ENCODE measurements at regions not wholly inside any gene's neighbourhood (a gene's known extent, or its start where the extent isn't known, plus 50 kb on each side); places are given as distances from the start of the nearest gene placed in this dataset.

GRCh38 chr1:55285834-55286233, 70.7 kb upstream of the USP24 start:
- CTCF ChIA-PET = interaction anchor here (0.7 to 13.2 kb wide), 14 partner anchors 8 to 1424 kb away, joined by 3 to 230 read pairs (median 4); no protein-coding TSS in a partner anchor
- Histone ChIP-seq H3K4me1 (ENCODE audit: control insufficient read depth, insufficient read depth, low read length) (peaks cover 18% of the 10 kb centered on the region), H3K4me3 (no peak overlapping the region), H4K20me1 (ENCODE audit: control insufficient read depth, insufficient read depth) (no peaks in the 10 kb centered on the region), H3K27me3 (replicated peaks in 1 of 2; ENCODE audit: control insufficient read depth in 2 of 2, insufficient read depth in 2 of 2, low read length in 1 of 2) (no peaks in the 10 kb centered on the region; a peak in 1 of 4 replicates), H2AFZ (ENCODE audit: control insufficient read depth, low read depth, low read length) (no peak overlapping the region), H3K9me3 (replicated peaks; ENCODE audit: control insufficient read depth, insufficient read depth, low read length) (no peaks in the 10 kb centered on the region), H3K9ac (ENCODE audit: control insufficient read depth, insufficient read depth, low read length) (no peak overlapping the region), H3K4me2 (ENCODE audit: control insufficient read depth, insufficient read depth) (no peak overlapping the region), H3K79me2 (ENCODE audit: control insufficient read depth, insufficient read depth, low read length) (no peaks in the 10 kb centered on the region), H3K27ac (ENCODE audit: control insufficient read depth, insufficient read depth) (no peak overlapping the region), H3K36me3 (ENCODE audit: control insufficient read depth in 2 of 2, insufficient read depth in 2 of 2, low read length in 1 of 2) (no peaks in the 10 kb centered on the region)
- ATAC-seq (no peak), DNase-seq (ENCODE audit: low read depth, low spot score) (no peak), FAIRE-seq (no peak)
- 98% methylated on average over 2 of the region's 2 CpGs for WGBS (ENCODE audit: insufficient coverage, insufficient replicate concordance, low lambda C conversion rate, missing lambda C conversion rate)
- intact Hi-C loops (cut with micrococcal nuclease; ENCODE audit: unreplicated experiment) = loop anchor here (1.0 to 10.0 kb wide), 5 partner anchors 189 to 1536 kb away; no protein-coding TSS in a partner anchor
- in situ Hi-C loops (cut with MboI) = loop anchor here (10.0 kb wide), 1 partner anchor 609 kb away; no protein-coding TSS in a partner anchor
- RAD21 ChIA-PET (ENCODE audit: unreplicated experiment) = interaction anchor here (1.0 to 5.8 kb wide), 4 partner anchors 52 to 1299 kb away, joined by 4 to 43 read pairs (median 16); no protein-coding TSS in a partner anchor
- no TSS peak for BruUV-seq (replicated peaks)
- SMC1A ChIA-PET (ENCODE audit: uncharacterized antibody, unreplicated experiment) = interaction anchor here (0.6 to 7.3 kb wide), 8 partner anchors 8 to 1535 kb away, joined by 3 to 59 read pairs (median 5); no protein-coding TSS in a partner anchor
- POLR2A ChIA-PET = no interaction called here
- TF ChIP-seq CUX1 (IDR thresholded peaks at IDR 0.05; ENCODE audit: insufficient replicate concordance, low read depth, low read length) (no peak), ZNF274 (IDR thresholded peaks at IDR 0.05; ENCODE audit: insufficient read depth, insufficient read length) (no peak), CEBPB (IDR thresholded peaks at IDR 0.05; ENCODE audit: borderline replicate concordance in 1 of 2, low read depth in 2 of 2, low read length in 2 of 2) (no peak), IRF3 (IDR thresholded peaks at IDR 0.05) (no peak), HDAC2 (IDR thresholded peaks at IDR 0.05) (no peak), ASH2L (IDR thresholded peaks at IDR 0.05; ENCODE audit: borderline replicate concordance, low read depth) (no peak), RFX5 (IDR thresholded peaks at IDR 0.05; ENCODE audit: low read depth, low read length) (0 out of 2 replicates have a peak, but pooled peaks have one; percentile 23), MLLT1 (IDR thresholded peaks at IDR 0.05) (0 out of 2 replicates have a peak, but pooled peaks have one; percentile 46), MAX (IDR thresholded peaks at IDR 0.05; ENCODE audit: low read depth, low read length) (no peak), RUNX3 (IDR thresholded peaks at IDR 0.05; ENCODE audit: low read length) (no peak), SMARCA5 (IDR thresholded peaks at IDR 0.05) (no peak), NFYB (IDR thresholded peaks at IDR 0.05; ENCODE audit: insufficient read depth, low read depth, low read length) (no peak), CTCF (IDR thresholded peaks at IDR 0.05 in 2 of 3, conservative IDR thresholded peaks at IDR 0.05 in 1 of 3; ENCODE audit: control insufficient read depth in 2 of 3, extremely low read depth in 1 of 3, insufficient read depth in 1 of 3, low read depth in 3 of 3, low read length in 3 of 3) (no peak), RB1 (IDR thresholded peaks at IDR 0.05; ENCODE audit: borderline replicate concordance) (no peak)
